GM18873 (cell line): ENCODE measurements at regions not wholly inside any gene's neighbourhood (a gene's known extent, or its start where the extent isn't known, plus 50 kb on each side); places are given as distances from the start of the nearest gene placed in this dataset.

ENCODE experiments used
- ATAC-seq: cut with Tn5 transposase; IDR thresholded peaks from one replicate; pipeline ENCODE4 v1.9.1; 2021; ENCODE audit warnings: mild to moderate bottlenecking, moderate library complexity, moderate number of reproducible peaks; ENCODE audit not compliant: unreplicated experiment, low FRiP score

GRCh38 chr17:79216391-79216790 lies 141.8 kb downstream of the ENGASE start:
- no peak for ATAC-seq

- ATAC-seq: no peak
Measured at GRCh38 chr17:79215631-79216030, 141.0 kb downstream of the ENGASE start.

- no peak for ATAC-seq
Measured at GRCh38 chr17:79214940-79215604, 140.4 kb downstream of the ENGASE start.

GRCh38 chr17:79214459-79214858 lies 139.8 kb downstream of the ENGASE start:
- no peak for ATAC-seq

GRCh38 chr17:79213305-79213704 lies 138.7 kb downstream of the ENGASE start:
- ATAC-seq: no peak

- ATAC-seq: no peak
Measured at GRCh38 chr17:79212149-79213087, 137.8 kb downstream of the ENGASE start.

- no peak for ATAC-seq
Measured at GRCh38 chr17:79211061-79211770, 136.6 kb downstream of the ENGASE start.

- ATAC-seq: no peak
Measured at GRCh38 chr17:79210638-79211037, 136.0 kb downstream of the ENGASE start.

GRCh38 chr17:79207960-79208359 lies 133.3 kb downstream of the ENGASE start:
- ATAC-seq: no peak

- no peak for ATAC-seq
Measured at GRCh38 chr17:79205688-79206205, 131.1 kb downstream of the ENGASE start.

GRCh38 chr17:79204261-79204660 lies 129.6 kb downstream of the ENGASE start:
- no peak for ATAC-seq

- no peak for ATAC-seq
Measured at GRCh38 chr17:79203657-79204056, 129.0 kb downstream of the ENGASE start.

- ATAC-seq: no peak
Measured at GRCh38 chr17:79203016-79203415, 128.4 kb downstream of the ENGASE start.

- ATAC-seq: no peak
Measured at GRCh38 chr17:79202480-79202879, 127.9 kb downstream of the ENGASE start.

- no peak for ATAC-seq
Measured at GRCh38 chr17:79201536-79202227, 127.1 kb downstream of the ENGASE start.

GRCh38 chr17:79201119-79201518 lies 126.5 kb downstream of the ENGASE start:
- no peak for ATAC-seq

GRCh38 chr17:79196913-79197312 lies 122.3 kb downstream of the ENGASE start:
- no peak for ATAC-seq

- ATAC-seq: no peak
Measured at GRCh38 chr17:79192503-79193351, 118.1 kb downstream of the ENGASE start.

GRCh38 chr17:79191270-79191934 lies 116.8 kb downstream of the ENGASE start:
- no peak for ATAC-seq
